Stimulated activated CD4-positive, alpha-beta T cell treated with anti-CD3 and anti-CD28 coated beads, Interleukin-2, amount 100 ng/mL, for 4 hours (primary cell): ENCODE measurements at regions not wholly inside any gene's neighbourhood (a gene's known extent, or its start where the extent isn't known, plus 50 kb on each side); places are given as distances from the start of the nearest gene placed in this dataset.

Source experiments
- DNase-seq: peaks from one replicate; pipeline ENCODE4 v3.0.0-alpha.2; 2020; ENCODE audit warnings: low read depth

GRCh38 chr2:176680916-176681516 lies 411.8 kb downstream of the MTX2 start:
- no peak for DNase-seq

GRCh38 chr2:176681584-176682115 lies 412.4 kb downstream of the MTX2 start:
- DNase-seq, result no peak

DNA sequence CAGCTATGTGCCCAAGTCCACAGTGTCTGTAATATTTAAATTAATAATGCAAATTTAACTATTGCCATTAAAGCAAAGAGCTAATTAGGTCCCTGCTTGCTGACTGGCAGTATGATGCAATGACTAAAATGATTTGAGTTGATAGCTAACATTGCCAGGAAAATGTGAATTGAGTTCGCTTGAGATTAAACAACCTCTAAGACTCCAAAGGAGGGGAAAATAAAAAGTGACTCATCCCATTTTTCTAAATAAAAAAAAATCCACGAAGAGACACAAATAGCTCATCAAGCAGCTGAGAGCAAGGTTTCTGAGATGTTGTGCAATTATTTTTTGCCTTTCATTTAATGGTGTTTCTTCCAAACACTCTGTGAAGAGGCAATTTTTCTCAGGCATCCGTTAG lies 413.0 kb downstream of the MTX2 start:
- DNase-seq, result no peak

DNA sequence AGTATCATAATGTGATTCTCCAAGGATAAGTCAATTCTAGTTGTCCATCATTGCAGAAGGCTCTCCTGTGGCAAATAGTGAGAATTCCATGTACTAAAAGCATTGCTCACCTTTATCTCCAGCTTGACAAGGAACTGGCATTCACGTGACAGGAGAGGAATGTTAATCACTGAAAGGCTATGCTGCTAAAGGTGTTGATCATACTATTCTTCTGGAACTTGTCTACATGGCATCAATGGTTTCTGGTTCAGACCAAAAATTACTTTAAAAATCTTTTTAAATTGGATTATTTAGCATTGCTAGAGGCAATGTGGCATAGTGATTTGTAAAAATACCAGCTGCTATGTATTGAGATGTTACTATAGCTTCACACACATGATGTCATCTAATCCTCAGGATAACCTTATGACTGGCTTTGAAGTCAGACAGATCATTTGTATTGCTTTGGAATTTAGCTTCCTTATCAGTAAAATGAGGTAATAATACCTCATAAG lies 414.4 kb downstream of the MTX2 start:
- no peak for DNase-seq

DNA sequence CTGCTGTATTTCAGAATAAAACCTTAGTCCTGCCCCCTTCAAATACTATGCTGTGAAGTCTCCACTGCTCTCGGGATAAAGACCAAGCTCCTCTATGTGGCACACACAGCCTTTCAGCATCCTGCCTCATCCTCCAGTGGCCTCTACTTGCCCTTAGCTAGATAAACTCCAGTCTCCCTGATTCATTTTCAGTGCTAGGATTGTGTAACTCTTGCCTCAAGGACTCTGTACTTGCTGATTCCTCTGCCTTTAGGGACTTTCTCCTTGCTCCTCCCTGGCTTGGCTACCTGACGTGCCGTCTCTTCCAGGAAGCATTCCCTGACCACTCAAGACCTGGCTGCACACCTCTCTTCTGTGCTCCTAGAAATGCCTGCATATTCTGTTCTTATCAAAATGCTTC lies 416.7 kb downstream of the MTX2 start:
- DNase-seq, result no peak

- no peak for DNase-seq
Measured at GRCh38 chr2:176686328-176686727, 417.1 kb downstream of the MTX2 start.

DNA sequence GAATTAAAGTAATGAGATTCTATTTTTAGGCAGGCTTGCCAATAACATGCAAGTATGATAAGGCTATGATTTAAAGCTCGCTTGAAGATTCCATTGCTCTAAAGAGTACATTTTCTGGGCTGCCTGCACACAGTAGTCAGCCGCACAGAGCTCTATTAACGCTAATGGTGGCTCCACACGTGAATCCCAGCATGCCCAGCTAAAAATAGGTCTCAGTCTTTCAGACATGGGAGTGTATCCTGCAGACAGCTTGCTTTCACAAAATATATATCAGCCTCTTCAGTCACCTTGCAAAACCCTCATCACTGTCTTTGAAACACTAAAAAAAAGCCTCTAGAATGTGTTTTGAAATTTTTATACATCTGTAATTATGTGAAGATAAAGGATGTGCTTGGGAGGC lies 418.1 kb downstream of the MTX2 start:
- DNase-seq, result no peak

DNA sequence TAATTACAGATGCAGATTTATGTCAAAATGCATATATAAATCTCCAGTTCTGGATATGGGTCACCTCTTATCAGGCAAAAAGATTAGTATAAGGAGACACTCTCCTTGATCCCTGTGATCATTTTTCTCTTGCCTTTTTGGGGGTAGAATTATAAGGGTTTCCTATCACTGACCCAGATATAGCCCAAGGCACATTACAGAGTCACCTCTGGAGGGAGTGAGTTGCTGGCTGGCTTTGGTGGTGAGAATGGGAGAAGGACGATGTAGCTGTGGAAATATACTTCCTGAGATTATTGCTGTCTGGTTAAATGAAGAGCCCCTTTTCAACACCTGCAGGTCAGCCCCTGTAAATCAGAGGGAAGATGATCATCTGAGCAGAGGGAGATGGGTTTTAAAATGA lies 418.7 kb downstream of the MTX2 start:
- no peak for DNase-seq

GRCh38 chr2:176689711-176690110 lies 420.5 kb downstream of the MTX2 start:
- DNase-seq, result no peak

- no peak for DNase-seq
Measured at GRCh38 chr2:176691471-176691870, 422.2 kb downstream of the MTX2 start.

- no peak for DNase-seq
Measured at GRCh38 chr2:176692533-176692932, 423.3 kb downstream of the MTX2 start.

DNA sequence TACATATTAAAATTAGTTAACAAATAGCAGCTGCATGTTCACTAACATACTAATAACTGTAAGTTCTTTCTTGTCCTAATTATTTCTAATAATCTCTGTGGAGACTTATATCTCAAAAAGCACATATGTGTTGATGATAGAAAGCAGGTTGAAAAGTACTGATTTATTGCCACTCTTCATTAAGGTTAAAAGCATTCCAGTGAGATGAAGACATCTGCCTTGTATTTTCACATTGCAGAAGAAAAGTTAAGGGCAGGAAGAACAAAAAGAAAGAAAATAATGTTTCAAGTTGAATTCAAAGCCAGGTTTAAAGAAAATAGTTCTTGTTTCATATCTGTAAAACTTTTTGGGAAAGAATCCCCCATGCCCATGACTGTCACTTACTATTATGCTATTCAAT lies 429.9 kb downstream of the MTX2 start:
- DNase-seq, result no peak

DNA sequence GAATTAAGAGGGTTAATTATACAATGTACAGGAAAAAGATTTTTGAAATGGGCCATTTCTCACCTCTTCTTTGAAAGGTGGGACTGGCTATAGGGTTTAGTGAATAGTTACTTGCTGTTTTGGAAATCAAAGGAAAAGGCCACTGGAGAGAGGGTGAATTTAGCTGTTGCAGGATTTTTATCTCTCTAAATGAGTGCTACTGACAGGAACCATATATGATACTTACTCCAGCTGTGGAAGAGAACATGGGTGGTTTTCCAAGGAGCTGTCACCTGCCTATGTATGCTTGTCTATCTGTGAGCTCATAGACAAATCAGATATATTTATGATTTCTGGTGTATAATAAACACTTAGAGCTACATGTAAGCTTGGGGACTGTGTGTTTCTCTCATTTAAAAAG lies 430.4 kb downstream of the MTX2 start:
- no peak for DNase-seq

DNA sequence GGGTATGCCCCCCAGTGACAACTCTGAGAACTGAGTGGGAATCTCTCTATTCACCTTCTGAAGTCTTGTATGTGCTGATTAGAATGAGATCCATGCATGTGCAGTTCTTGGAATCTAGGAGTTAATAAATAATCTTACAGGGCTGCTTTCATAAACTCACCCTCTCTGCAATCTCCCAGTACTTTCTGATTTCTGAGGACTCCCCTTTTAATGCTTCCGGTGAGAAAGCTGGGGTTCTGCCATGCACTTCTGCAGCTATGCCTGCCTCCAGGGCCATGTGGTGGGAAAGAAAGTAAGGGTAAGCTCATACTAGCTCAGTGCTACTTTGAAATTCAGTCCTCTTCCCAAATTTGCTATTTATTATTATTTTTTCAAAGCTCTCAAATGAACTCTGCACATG lies 432.9 kb downstream of the MTX2 start:
- DNase-seq, result no peak

DNA sequence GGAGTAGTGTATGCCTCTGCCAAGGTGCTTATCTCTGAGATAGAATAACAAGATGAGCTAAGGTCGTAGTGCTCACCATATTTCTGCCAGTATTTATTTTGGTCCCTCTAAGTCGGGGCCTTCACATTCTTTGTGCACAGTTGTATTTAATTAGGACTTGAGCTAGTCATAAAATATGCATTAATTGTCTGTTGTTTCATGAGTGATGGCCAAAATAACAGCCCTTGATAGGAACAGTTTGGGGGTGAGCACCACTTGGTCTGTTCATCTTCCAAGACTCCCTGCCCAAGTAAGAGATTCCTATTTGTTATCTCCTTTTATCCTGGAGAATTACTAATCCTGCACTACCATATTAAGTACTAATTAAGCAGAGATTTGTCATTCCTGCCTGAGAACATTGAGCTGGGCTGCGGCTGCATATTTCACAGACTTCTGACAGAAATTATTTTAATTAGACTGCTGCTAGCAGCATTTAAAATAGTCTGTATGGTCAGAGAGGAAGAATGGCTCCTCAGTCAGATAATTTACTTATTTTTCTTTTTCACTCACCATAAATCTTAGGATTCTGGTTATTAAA lies 435.1 kb downstream of the MTX2 start:
- no peak for DNase-seq

DNA sequence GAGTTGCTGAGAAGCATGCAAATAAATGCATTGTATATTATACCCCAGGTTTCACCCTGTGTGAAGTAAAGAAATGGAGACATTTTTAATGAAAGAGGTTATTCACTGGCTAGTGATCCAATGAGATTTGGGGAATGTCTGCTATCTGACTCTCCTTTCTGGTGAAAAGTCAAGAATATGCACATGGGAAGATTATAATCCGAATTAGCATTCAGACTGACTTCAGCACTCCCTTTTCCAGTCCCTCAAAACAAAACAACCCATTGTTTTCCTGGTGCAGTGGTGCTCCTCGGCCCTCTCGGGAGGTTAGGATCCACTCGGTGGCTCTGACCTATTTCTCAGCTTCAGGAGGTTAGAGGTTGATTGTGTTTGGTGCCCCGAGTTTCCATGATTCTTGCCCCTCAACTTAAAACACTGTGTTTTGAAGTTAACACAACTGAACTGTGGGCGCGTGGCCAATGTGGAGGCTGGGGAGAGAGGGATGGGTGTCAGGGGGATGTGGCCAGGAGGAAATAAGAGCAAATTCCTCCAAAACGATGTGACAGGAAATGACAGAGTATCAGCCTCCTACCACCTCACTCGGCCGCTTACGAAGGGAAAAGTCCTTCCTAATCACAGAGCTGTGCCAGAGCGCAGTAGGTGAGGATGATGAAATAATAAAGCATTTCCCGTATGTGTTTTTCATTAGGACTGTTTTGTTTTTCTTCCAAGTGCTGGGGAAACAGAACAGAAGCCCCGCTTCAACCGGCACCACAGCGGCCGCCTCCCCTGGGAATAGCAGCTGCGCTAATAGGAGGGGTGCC lies 440.1 kb downstream of the MTX2 start:
- no peak for DNase-seq

DNA sequence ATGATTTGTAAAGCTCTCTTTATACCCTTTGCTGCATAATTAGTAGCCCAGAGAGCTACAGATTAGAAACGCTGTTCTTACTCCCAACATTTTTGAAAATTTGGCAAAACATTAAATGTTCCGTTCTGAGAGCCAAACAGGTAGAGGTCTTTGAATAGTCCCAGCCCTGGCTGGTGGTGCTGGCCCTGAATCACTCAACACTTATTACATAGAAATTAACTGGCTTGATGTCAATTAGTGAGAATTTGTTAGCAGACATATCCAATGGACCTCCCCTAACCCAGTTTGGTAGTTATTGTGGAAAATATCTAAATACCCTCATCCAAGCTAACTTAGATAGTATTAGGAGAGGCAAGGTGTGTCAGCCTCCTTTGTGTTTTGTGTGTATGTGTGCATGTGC lies 440.7 kb downstream of the MTX2 start:
- no peak for DNase-seq

- DNase-seq, result no peak
Measured at GRCh38 chr2:176710657-176711186, 441.5 kb downstream of the MTX2 start.

DNA sequence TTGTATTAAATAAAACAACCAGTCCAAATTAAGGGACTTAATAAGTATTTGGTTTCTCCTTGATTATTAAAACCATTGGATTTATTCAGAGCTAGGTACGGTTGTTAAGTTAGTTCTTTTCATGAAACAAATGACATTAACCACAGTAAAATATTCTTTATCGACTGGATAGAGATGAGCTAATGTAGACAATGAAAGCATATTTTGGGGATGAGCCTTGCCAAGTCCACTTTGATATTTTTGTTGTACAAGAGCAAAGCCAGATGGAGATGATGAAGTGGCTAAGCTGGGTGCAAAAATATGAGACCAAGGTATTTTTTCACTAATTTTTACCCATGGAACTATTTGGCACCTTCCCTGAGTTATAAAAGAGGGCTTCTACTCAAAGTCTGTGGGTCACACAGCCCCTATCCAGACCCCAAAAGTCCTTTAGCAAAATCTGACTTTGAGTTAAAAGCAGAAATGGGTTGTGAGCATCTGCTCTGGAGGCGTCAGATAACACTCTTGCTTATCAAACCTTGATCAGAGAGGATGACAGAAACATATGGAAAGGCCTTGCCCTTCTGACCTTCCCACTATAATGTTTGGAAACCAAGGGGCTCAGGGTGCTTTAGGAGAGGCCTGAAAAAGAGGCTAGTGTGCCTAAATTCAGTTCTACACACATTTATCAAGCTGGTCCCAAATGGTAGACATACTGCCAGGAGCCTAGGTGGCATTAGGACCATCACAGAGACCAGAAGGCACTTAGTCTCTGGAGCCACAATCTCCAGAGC lies 456.8 kb downstream of the MTX2 start:
- DNase-seq, result no peak

GRCh38 chr2:176727696-176728095 lies 458.5 kb downstream of the MTX2 start:
- no peak for DNase-seq

- DNase-seq, result no peak
Measured at GRCh38 chr2:176729706-176730569, 460.7 kb downstream of the MTX2 start.
